HG03442 (cell line): ENCODE measurements at regions not wholly inside any gene's neighbourhood (a gene's known extent, or its start where the extent isn't known, plus 50 kb on each side); places are given as distances from the start of the nearest gene placed in this dataset.
A peak's percentile ranks its signal among the peaks of the same experiment; 100 is the strongest.
"Not testable (repeated sequence)": the region's sequence is repeated elsewhere in the genome, so short reads cannot be mapped to it uniquely, and the experiment has no call there.

Experiments used
- ATAC-seq: cut with Tn5 transposase; IDR thresholded peaks from one replicate; pipeline ENCODE4 v1.9.1; 2021; ENCODE audit warnings: mild to moderate bottlenecking, moderate library complexity; ENCODE audit not compliant: unreplicated experiment

DNA sequence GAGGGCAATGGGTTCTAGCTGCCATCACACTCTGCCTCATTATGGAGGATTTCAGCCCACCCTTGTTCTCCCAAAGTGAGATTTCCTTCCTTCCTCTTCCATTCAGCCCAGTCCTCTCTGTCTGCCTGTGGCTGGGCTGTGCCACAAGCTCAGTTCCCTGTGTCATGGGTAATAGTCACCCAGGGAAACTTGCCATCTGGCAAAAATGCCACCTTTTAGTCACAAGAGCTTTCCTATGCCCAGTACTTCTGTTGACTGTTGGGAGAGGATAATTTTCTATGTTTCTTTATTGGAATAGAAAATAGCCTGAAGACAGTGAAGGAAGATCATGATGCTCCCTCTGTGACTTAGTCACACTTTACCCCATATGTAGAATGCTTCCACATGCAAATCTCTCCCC is 71.4 kb downstream of the TLR4 start:
- no peak for ATAC-seq

GRCh38 chr9:117777823-117778222 is 73.6 kb downstream of the TLR4 start:
- peak; percentile 79 for ATAC-seq

- no peak for ATAC-seq
These were observed 75.6 kb downstream of the TLR4 start for GRCh38 chr9:117779760-117780159.

- peak; percentile 65 for ATAC-seq
These were observed 79.0 kb downstream of the TLR4 start for GRCh38 chr9:117782931-117783788.

DNA sequence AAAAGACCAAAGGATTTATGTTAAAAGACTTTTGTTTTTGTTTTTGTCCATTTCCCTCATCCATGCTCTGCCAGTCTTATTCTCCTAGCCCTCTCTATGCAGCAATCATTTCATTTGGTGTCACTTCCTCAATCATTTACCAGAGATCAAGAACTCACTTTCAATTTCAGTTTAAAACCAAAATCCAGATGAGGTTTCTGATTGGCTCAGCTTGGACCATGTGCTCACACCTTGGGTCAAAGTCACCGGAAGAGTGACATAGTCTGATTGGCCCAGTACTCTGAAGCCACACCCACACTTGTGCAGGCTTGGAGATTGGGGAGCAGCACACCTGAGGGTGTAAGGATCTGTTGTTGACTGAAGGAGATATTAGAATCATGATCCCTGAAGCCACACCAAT is 79.6 kb downstream of the TLR4 start:
- peak; percentile 81 for ATAC-seq

DNA sequence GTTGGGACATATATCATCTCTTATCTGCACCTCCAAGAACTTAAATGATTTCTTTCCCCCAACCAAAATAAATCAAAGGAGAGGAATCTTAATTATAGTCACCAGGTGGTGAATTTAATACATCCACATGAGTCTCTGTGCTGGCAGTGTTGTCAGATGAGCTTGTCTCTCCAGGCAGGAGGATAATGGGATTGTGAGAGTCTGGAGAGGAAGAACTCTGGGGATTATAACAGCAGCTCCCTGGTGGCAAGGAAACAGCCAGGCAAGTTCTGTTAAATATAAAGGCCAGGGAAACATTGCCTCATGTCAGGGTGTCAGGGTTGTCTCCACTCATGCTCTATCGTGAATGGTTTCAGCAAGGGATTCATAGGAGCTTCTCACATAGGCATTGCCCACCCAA is 80.8 kb downstream of the TLR4 start:
- ATAC-seq: no peak

GRCh38 chr9:117787746-117788145 is 83.5 kb downstream of the TLR4 start:
- no peak for ATAC-seq

GRCh38 chr9:117795271-117795670 is 91.1 kb downstream of the TLR4 start:
- no peak for ATAC-seq

DNA sequence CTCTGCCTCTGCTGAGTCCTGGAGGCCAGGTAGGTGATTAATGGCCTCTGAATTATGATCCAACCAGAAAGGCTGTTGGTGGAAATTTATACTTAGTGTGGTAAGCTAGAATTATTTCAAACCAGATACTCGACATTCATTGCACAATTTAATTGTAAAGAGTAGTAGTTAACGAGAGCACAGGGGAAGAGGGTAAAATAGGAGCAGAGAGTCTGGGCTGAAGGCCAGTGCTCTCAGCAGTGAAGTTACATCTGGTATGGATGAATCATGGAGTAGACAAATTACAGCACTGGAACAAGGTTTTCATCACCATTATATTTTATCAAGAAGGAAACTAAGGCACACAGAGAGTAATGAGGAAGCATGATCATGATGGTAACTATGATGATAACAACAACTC is 92.5 kb downstream of the TLR4 start:
- no peak for ATAC-seq

GRCh38 chr9:117800389-117800788 is 96.2 kb downstream of the TLR4 start:
- ATAC-seq: no peak

DNA sequence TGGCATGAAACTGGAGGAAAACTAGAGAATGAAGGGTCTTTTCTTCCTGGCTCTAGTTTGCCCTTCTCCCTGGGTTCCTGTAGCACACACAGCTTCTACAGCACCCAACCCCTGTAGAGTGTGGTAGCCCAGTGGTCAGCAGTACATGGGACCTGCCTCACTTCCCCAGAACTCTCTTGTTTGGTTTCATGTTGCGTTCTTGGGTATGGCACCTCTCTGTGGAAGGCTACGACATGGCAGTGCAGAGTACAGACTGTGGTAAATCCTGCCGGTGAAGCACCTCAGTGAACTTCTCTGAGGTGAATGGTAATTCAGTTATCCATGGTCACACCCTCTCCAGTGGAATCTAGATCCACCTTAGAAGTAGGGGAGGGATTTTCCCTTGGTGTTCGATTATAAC is 105.5 kb downstream of the TLR4 start:
- ATAC-seq: no peak

GRCh38 chr9:117815315-117815714 is 111.1 kb downstream of the TLR4 start:
- ATAC-seq: peak; percentile 90

- no peak for ATAC-seq
These were observed 111.7 kb downstream of the TLR4 start for GRCh38 chr9:117815948-117816347.

- no peak for ATAC-seq
These were observed 117.8 kb downstream of the TLR4 start for GRCh38 chr9:117821954-117822353.

GRCh38 chr9:117823576-117823975 is 119.4 kb downstream of the TLR4 start:
- ATAC-seq: no peak

GRCh38 chr9:117825609-117826347 is 121.6 kb downstream of the TLR4 start:
- ATAC-seq: peak; percentile 98

GRCh38 chr9:117826837-117827236 is 122.6 kb downstream of the TLR4 start:
- ATAC-seq: no peak

- ATAC-seq: no peak
These were observed 123.3 kb downstream of the TLR4 start for GRCh38 chr9:117827456-117827855.

GRCh38 chr9:117828466-117828865 is 124.3 kb downstream of the TLR4 start:
- no peak for ATAC-seq

GRCh38 chr9:117835798-117836197 is 131.6 kb downstream of the TLR4 start:
- peak; percentile 95 for ATAC-seq

DNA sequence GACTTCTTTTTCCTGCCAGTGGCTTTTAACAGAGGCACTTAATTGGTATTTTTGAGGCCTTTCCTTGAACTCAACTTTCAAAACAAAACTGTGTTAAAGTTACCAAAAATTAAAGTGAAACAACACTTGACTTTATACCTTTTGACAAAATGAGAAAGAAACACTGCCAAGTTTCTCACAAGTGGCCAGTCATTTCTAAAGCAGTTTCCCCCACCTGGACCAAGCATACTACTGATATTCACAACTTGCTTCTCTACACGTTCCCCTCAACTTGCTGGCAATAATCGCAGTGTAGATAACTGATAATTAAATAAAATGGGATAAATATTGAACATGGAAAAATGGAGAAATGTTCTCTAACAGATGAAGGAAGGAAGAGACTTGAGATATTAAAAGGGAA is 135.7 kb downstream of the TLR4 start:
- peak; percentile 47 for ATAC-seq

- not testable (repeated sequence) for ATAC-seq
These were observed 147.7 kb downstream of the TLR4 start for GRCh38 chr9:117851836-117852461.
